H9 (cell line): ENCODE measurements at regions not wholly inside any gene's neighbourhood (a gene's known extent, or its start where the extent isn't known, plus 50 kb on each side); places are given as distances from the start of the nearest gene placed in this dataset.

ENCODE experiments used
- DNase-seq: peaks from one replicate; pipeline ENCODE4 v3.0.0-alpha.2; 2017
- H2AFZ ChIP-seq: one replicate; pipeline ENCODE4 v1.6.1; 2013; ENCODE audit warnings: mild to moderate bottlenecking, low read length, control low read depth, moderate library complexity
- H2AK5ac ChIP-seq: 2 replicates; pipeline ENCODE4 v1.6.1; 2013; ENCODE audit warnings: low read length, control low read depth, mixed read lengths; ENCODE audit not compliant: insufficient read length
- H2BK120ac ChIP-seq: one replicate; pipeline ENCODE4 v1.6.1; 2013; ENCODE audit warnings: low read depth, mild to moderate bottlenecking, low read length, control low read depth, inconsistent platforms; ENCODE audit not compliant: poor library complexity, severe bottlenecking
- H2BK12ac ChIP-seq: 2 replicates; pipeline ENCODE4 v1.6.1; 2013; ENCODE audit warnings: low read length, control low read depth, mixed read lengths, low read depth; ENCODE audit not compliant: insufficient read length
- H2BK15ac ChIP-seq: 2 replicates; pipeline ENCODE4 v1.6.1; 2013; ENCODE audit warnings: low read depth, low read length, control low read depth
- H2BK20ac ChIP-seq: one replicate; pipeline ENCODE4 v1.6.1; 2013; ENCODE audit warnings: low read depth, mild to moderate bottlenecking, low read length, control low read depth, inconsistent platforms; ENCODE audit not compliant: poor library complexity, severe bottlenecking
- H2BK5ac ChIP-seq: 2 replicates; pipeline ENCODE4 v1.6.1; 2013; ENCODE audit warnings: low read length, control low read depth, mixed read lengths; ENCODE audit not compliant: insufficient read length
- H3K14ac ChIP-seq: 2 replicates; pipeline ENCODE4 v1.6.1; 2013; ENCODE audit warnings: low read length, control low read depth; ENCODE audit not compliant: insufficient read depth
- H3K18ac ChIP-seq: 2 replicates; pipeline ENCODE4 v1.6.1; 2013; ENCODE audit warnings: low read depth, mild to moderate bottlenecking, mixed read lengths, low read length, control low read depth; ENCODE audit not compliant: insufficient read length
- H3K23ac ChIP-seq: 2 replicates; pipeline ENCODE4 v1.6.1; 2013; ENCODE audit warnings: low read length, control low read depth, mixed read lengths, low read depth; ENCODE audit not compliant: insufficient read length
- H3K23me2 ChIP-seq: 2 replicates; pipeline ENCODE4 v1.6.1; 2013; ENCODE audit warnings: low read depth, mild to moderate bottlenecking, mixed read lengths, low read length, control low read depth; ENCODE audit not compliant: insufficient read length, poor library complexity, severe bottlenecking
- H3K27ac ChIP-seq: 2 replicates; pipeline ENCODE4 v1.5.1; 2013; ENCODE audit warnings: low read length, control low read depth, mixed read lengths, low read depth; ENCODE audit not compliant: insufficient read length
- H3K27me3 ChIP-seq: 2 replicates; pipeline ENCODE4 v1.6.1; 2013; ENCODE audit warnings: low read length, control low read depth, inconsistent platforms; ENCODE audit not compliant: insufficient read depth
- H3K4ac ChIP-seq: 2 replicates; pipeline ENCODE4 v1.6.1; 2013; ENCODE audit warnings: low read depth, mild to moderate bottlenecking, control low read depth, inconsistent platforms, low read length, moderate library complexity
- H3K4me1 ChIP-seq: 2 replicates; pipeline ENCODE4 v1.6.1; 2013; ENCODE audit warnings: low read length, control low read depth, inconsistent platforms; ENCODE audit not compliant: insufficient read depth
- H3K4me2 ChIP-seq: 2 replicates; pipeline ENCODE4 v1.6.1; 2013; ENCODE audit warnings: low read length, control low read depth, mixed read lengths; ENCODE audit not compliant: insufficient read length, insufficient read depth
- H3K56ac ChIP-seq: 2 replicates; pipeline ENCODE4 v1.6.1; 2013; ENCODE audit warnings: low read depth, mild to moderate bottlenecking, mixed read lengths, low read length, control low read depth; ENCODE audit not compliant: insufficient read length
- H3K79me1 ChIP-seq: 2 replicates; pipeline ENCODE4 v1.6.1; 2013; ENCODE audit warnings: low read depth, mild to moderate bottlenecking, moderate library complexity, low read length, control low read depth, inconsistent platforms; ENCODE audit not compliant: insufficient read depth, poor library complexity, severe bottlenecking
- H3K79me2 ChIP-seq: 2 replicates; pipeline ENCODE4 v1.6.1; 2013; ENCODE audit warnings: low read length, control low read depth, inconsistent platforms; ENCODE audit not compliant: insufficient read depth
- H3K9ac ChIP-seq: 2 replicates; pipeline ENCODE4 v1.6.1; 2013; ENCODE audit warnings: low read length, control low read depth, mixed read lengths; ENCODE audit not compliant: insufficient read length; ENCODE audit errors: extremely low read depth
- H3K9me3 ChIP-seq: one replicate; pipeline ENCODE4 v1.6.1; 2013; ENCODE audit warnings: low read depth, low read length, inconsistent platforms; ENCODE audit not compliant: control insufficient read depth
- H3T11ph ChIP-seq: one replicate; pipeline ENCODE4 v1.6.1; 2013; ENCODE audit warnings: mild to moderate bottlenecking, low read length, control low read depth, inconsistent platforms
- H4K20me1 ChIP-seq: one replicate; pipeline ENCODE4 v1.6.1; 2013; ENCODE audit not compliant: control insufficient read depth, insufficient read length, insufficient read depth
- H4K5ac ChIP-seq: 2 replicates; pipeline ENCODE4 v1.6.1; 2013; ENCODE audit warnings: low read depth, mild to moderate bottlenecking, mixed read lengths, low read length, control low read depth; ENCODE audit not compliant: insufficient read length
- H4K8ac ChIP-seq: replicated peaks from 2 replicates; pipeline ENCODE4 v1.6.1; 2013; ENCODE audit warnings: low read length, control low read depth, mixed read lengths, low read depth; ENCODE audit not compliant: insufficient read length
- H4K91ac ChIP-seq: 2 replicates; pipeline ENCODE4 v1.6.1; 2013; ENCODE audit warnings: low read depth, mild to moderate bottlenecking, moderate library complexity, mixed read lengths, low read length, control low read depth; ENCODE audit not compliant: insufficient read length
- H3K27ac Mint-ChIP-seq, 3 experiments: 2 replicates in 2 of 3; 3 replicates in 1 of 3; pipeline ENCODE4 v1.8.0; 2020 to 2021; ENCODE audit warnings: mixed read lengths in 3 of 3, mild to moderate bottlenecking in 1 of 3, moderate library complexity in 1 of 3
- H3K27me3 Mint-ChIP-seq: 2 replicates; pipeline ENCODE4 v1.8.0; 2021; ENCODE audit warnings: low read depth, mild to moderate bottlenecking, moderate library complexity, mixed read lengths
- H3K36me3 Mint-ChIP-seq, 3 experiments: 2 replicates in 2 of 3; 3 replicates in 1 of 3; pipeline ENCODE4 v1.8.0; 2020 to 2021; ENCODE audit warnings: low read depth in 3 of 3, mixed read lengths in 3 of 3; ENCODE audit not compliant: insufficient read depth in 1 of 3
- H3K4me1 Mint-ChIP-seq, 2 experiments: 2 replicates each; pipeline ENCODE4 v1.8.0; 2020; ENCODE audit warnings: mixed read lengths in 2 of 2
- H3K4me3 Mint-ChIP-seq, 2 experiments: 2 replicates in 1 of 2; 3 replicates in 1 of 2; pipeline ENCODE4 v1.8.0; 2020 to 2021; ENCODE audit warnings: mild to moderate bottlenecking in 2 of 2, mixed read lengths in 2 of 2, moderate library complexity in 1 of 2
- H3K9me3 Mint-ChIP-seq, 2 experiments: 2 replicates in 1 of 2; 3 replicates in 1 of 2; pipeline ENCODE4 v1.8.0; 2020; ENCODE audit warnings: mild to moderate bottlenecking in 2 of 2, mixed read lengths in 2 of 2, moderate library complexity in 1 of 2
- CTCF ChIP-seq: fragments of 200-600 bp; sonication (generic); conservative IDR thresholded peaks from 3 replicates; pipeline ENCODE4 v1.8.0; 2021; ENCODE audit warnings: antibody characterized with exemption, mild to moderate bottlenecking
- WGBS: extraction: QIAGEN DNeasy Blood & Tissue Kit; methylation state at CpG from one replicate; pipeline ENCODE4 v1.1.7; 2013; ENCODE audit warnings: missing lambda C conversion rate, low lambda C conversion rate, mixed read lengths; ENCODE audit not compliant: insufficient read length; ENCODE audit errors: extremely low coverage; 5-methylcytosine and 5-hydroxymethylcytosine counted together

- WGBS: no CpG with 5 or more reads among the region's 1 CpG
- Histone ChIP-seq H3K9ac (no peak overlapping the region), H3T11ph (no peak overlapping the region), H3K27ac (no peak overlapping the region), H2BK5ac (no peak overlapping the region), H3K23ac (no peak overlapping the region), H2BK15ac (no peak overlapping the region), H3K4ac (no peak overlapping the region), H3K4me1 (no peaks in the 10 kb centered on the region), H3K23me2 (no peaks in the 10 kb centered on the region), H3K4me2 (no peak overlapping the region), H2BK20ac (no peak overlapping the region), H3K14ac (no peak overlapping the region), H3K79me2 (no peaks in the 10 kb centered on the region), H2AFZ (no peak overlapping the region), H3K56ac (no peak overlapping the region), H3K18ac (no peak overlapping the region), H4K5ac (no peak overlapping the region), H2BK120ac (no peak overlapping the region), H4K8ac (no peak overlapping the region), H3K79me1 (no peaks in the 10 kb centered on the region), H3K27me3 (no peaks in the 10 kb centered on the region), H4K20me1 (no peaks in the 10 kb centered on the region), H3K9me3 (no peaks in the 10 kb centered on the region), H2AK5ac (no peak overlapping the region), H2BK12ac (no peak overlapping the region), H4K91ac (no peak overlapping the region)
- H3K9me3 Mint-ChIP-seq: peaks cover 2 to 3% of the 10 kb centered on the region in 2 experiments; a peak in 2 of 5 replicates
- no peak overlapping the region for H3K27ac Mint-ChIP-seq
- H3K36me3 Mint-ChIP-seq: no peaks in the 10 kb centered on the region; a peak in 1 of 7 replicates
- H3K27me3 Mint-ChIP-seq: no peaks in the 10 kb centered on the region
- no peak for DNase-seq
- H3K4me1 Mint-ChIP-seq: no peaks in the 10 kb centered on the region
- TF ChIP-seq CTCF: no peak
- H3K4me3 Mint-ChIP-seq: no peak overlapping the region
Observed at GRCh38 chr4:170651786-170652185, 562.0 kb upstream of the AADAT start.
